SK-N-MC (cell line): ENCODE measurements at regions not wholly inside any gene's neighbourhood (a gene's known extent, or its start where the extent isn't known, plus 50 kb on each side); places are given as distances from the start of the nearest gene placed in this dataset.

ENCODE experiments used
- EZH2 ChIP-seq: fragments of 200-600 bp; sonication (generic); IDR thresholded peaks from one replicate; pipeline ENCODE4 v1.6.1; 2017; ENCODE audit warnings: antibody characterized with exemption
- FOXP2 ChIP-seq: optimal IDR thresholded peaks from 2 replicates; pipeline ENCODE3; 2011; ENCODE audit warnings: mild to moderate bottlenecking, moderate library complexity; ENCODE audit not compliant: insufficient read depth; ENCODE audit errors: extremely low read length, control extremely low read depth
- POLR2AphosphoS5 ChIP-seq: IDR thresholded peaks from 2 replicates; pipeline ENCODE4 v1.6.1; 2012; ENCODE audit warnings: mild to moderate bottlenecking, low read depth, low read length, borderline replicate concordance

DNA sequence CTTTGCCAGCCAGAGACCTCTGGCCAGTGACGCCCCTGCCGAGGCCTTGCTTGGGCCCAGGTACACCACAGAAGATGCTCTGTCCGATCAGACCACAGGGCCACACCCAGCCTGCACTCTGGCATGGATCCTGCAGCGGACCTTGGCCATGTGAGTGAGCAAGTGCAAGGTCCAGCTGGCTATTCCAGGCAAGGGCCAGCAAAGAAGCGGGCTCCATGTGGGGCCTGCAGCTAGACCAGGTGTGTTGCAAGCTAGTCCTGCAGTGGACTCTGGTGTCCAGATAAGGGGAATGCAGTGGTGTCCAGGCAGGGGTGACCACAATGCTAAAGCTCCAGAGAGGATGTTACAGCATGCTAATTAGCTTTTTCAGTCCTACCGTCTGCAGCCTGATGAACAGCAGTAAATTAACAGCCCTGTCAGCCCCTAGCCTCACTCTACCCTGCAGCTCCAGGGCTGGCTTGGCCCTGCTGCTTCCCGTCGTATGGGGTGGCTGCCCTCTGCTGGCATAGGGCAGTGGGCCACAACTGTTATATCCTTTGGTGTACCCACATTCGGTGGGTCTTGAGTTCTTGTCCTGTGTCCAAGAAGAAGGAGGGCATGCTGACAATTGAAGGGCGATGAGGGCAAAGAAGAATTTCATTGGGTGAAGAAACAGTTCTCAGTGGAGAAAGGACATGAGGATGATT is 284.5 kb upstream of the POU5F2 start:
- TF ChIP-seq EZH2 (no peak), POLR2AphosphoS5 (no peak), FOXP2 (no peak)
